ENCODE measurements at regions not wholly inside any gene's neighbourhood (a gene's known extent, or its start where the extent isn't known, plus 50 kb on each side); places are given as distances from the start of the nearest gene placed in this dataset.

DNA sequence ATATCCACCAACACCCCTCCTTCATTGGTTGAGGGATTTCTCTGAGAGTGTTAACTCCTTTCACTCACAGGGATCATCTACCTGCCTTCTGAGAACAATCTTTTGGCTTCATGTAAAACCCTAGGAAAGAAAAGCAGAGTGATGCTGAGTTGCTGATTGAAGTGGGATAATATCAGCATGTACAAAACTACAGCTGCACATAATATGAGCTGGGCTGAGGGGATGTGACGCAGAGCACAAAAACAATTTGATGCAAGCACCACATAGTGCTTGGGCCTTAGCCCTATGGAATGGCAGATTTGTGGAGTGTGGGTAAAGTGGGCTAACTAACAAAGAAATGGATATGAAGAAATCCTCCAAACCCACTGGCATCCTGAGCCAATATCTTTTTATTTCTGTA is 267.6 kb upstream of the KCNH8 start:
- no CpG with 5 or more reads among the region's 1 CpG for WGBS (ENCODE audit: extremely low coverage, insufficient coverage, insufficient read length)
- H3K18ac ChIP-seq (ENCODE audit: low read length), result no peak overlapping the region
- no peak overlapping the region for H4K8ac ChIP-seq (ENCODE audit: low read depth, low read length)
- H3K14ac ChIP-seq (ENCODE audit: low read length), result no peak overlapping the region
- no peak overlapping the region for H3K9ac ChIP-seq (ENCODE audit: low read length)
- no peak overlapping the region for H4K91ac ChIP-seq (ENCODE audit: low read depth, low read length)
- H3K4ac ChIP-seq (ENCODE audit: low read depth, low read length), result no peak overlapping the region
- peaks cover 0 to 2% of the 10 kb centered on the region in 2 experiments for H3K4me1 ChIP-seq (ENCODE audit: control insufficient read depth in 1 of 2, insufficient read depth in 2 of 2, low read length in 2 of 2)
- H3K36me3 ChIP-seq (ENCODE audit: control insufficient read depth in 1 of 2, insufficient read depth in 2 of 2, low read length in 2 of 2), result no peaks in the 10 kb centered on the region
- no peak overlapping the region for H2AFZ ChIP-seq (ENCODE audit: insufficient read depth, low read length, poor library complexity)
- H3K79me2 ChIP-seq (ENCODE audit: control insufficient read depth, insufficient read depth, low read length, poor library complexity), result no peaks in the 10 kb centered on the region
- no peak for DNase-seq
- H2BK5ac ChIP-seq (ENCODE audit: low read depth, low read length, poor library complexity), result no peak overlapping the region
- H3K27me3 ChIP-seq (ENCODE audit: insufficient read depth, low read length), result no peaks in the 10 kb centered on the region
- H2BK12ac ChIP-seq (ENCODE audit: low read length), result no peak overlapping the region
- H3K4me3 ChIP-seq (ENCODE audit: low read depth, low read length), result no peak overlapping the region
- no peak overlapping the region for H3K27ac ChIP-seq (ENCODE audit: low read depth, low read length)
- H4K12ac ChIP-seq (ENCODE audit: low read depth, low read length), result no peak overlapping the region
- H2AK5ac ChIP-seq (ENCODE audit: low read length), result no peak overlapping the region
- no peak overlapping the region for H3K23ac ChIP-seq (ENCODE audit: low read length)
- H3K79me1 ChIP-seq (ENCODE audit: low read length), result no peaks in the 10 kb centered on the region
- no peak overlapping the region for H3K4me2 ChIP-seq (ENCODE audit: low read length)
- no peaks in the 10 kb centered on the region for H3K9me3 ChIP-seq (ENCODE audit: insufficient read depth, low read depth, low read length)
- no peak overlapping the region for H2BK120ac ChIP-seq (ENCODE audit: insufficient read depth, low read length, poor library complexity)

- no peak overlapping the region for H3K14ac ChIP-seq (ENCODE audit: low read length)
- no peak for DNase-seq
- H3K79me1 ChIP-seq (ENCODE audit: low read length), result no peaks in the 10 kb centered on the region
- no peak overlapping the region for H4K8ac ChIP-seq (ENCODE audit: low read depth, low read length)
- H3K27me3 ChIP-seq (ENCODE audit: insufficient read depth, low read length), result no peaks in the 10 kb centered on the region
- H3K79me2 ChIP-seq (ENCODE audit: control insufficient read depth, insufficient read depth, low read length, poor library complexity), result no peaks in the 10 kb centered on the region
- no peak overlapping the region for H2AFZ ChIP-seq (ENCODE audit: insufficient read depth, low read length, poor library complexity)
- H3K9ac ChIP-seq (ENCODE audit: low read length), result no peak overlapping the region
- no peak overlapping the region for H3K4ac ChIP-seq (ENCODE audit: low read depth, low read length)
- no peak overlapping the region for H3K23ac ChIP-seq (ENCODE audit: low read length)
- H2BK120ac ChIP-seq (ENCODE audit: insufficient read depth, low read length, poor library complexity), result no peak overlapping the region
- no peak overlapping the region for H2AK5ac ChIP-seq (ENCODE audit: low read length)
- H3K27ac ChIP-seq (ENCODE audit: low read depth, low read length), result no peak overlapping the region
- no peak overlapping the region for H3K18ac ChIP-seq (ENCODE audit: low read length)
- H3K9me3 ChIP-seq (ENCODE audit: insufficient read depth, low read depth, low read length), result no peaks in the 10 kb centered on the region
- WGBS (ENCODE audit: extremely low coverage, insufficient coverage, insufficient read length), result no CpG with 5 or more reads among the region's 1 CpG
- no peak overlapping the region for H3K4me2 ChIP-seq (ENCODE audit: low read length)
- H2BK12ac ChIP-seq (ENCODE audit: low read length), result no peak overlapping the region
- no peaks in the 10 kb centered on the region for H3K36me3 ChIP-seq (ENCODE audit: control insufficient read depth in 1 of 2, insufficient read depth in 2 of 2, low read length in 2 of 2)
- no peaks in the 10 kb centered on the region for H3K4me1 ChIP-seq (ENCODE audit: control insufficient read depth in 1 of 2, insufficient read depth in 2 of 2, low read length in 2 of 2)
- no peak overlapping the region for H4K12ac ChIP-seq (ENCODE audit: low read depth, low read length)
- H2BK5ac ChIP-seq (ENCODE audit: low read depth, low read length, poor library complexity), result no peak overlapping the region
- no peak overlapping the region for H3K4me3 ChIP-seq (ENCODE audit: low read depth, low read length)
- no peak overlapping the region for H4K91ac ChIP-seq (ENCODE audit: low read depth, low read length)
Measured at GRCh38 chr3:18872466-18872865, 275.8 kb upstream of the KCNH8 start.

DNA sequence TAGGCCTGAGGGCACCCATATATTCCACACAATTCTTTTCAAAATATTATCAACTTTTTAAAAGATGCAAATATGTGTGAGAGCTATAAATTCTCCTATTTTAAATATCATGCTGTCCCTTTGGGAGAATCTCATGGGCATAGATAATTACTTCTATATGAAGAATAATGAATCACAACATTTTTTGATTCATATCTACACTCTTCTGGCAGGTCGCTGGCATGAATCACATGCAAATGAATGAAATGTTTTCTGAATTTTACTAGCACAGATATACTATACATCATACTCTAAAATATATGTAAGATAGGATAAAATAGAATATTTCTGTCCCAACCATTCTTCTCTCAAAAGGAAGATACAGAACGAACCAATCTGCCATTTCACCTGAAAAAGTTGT is 277.7 kb upstream of the KCNH8 start:
- DNase-seq, result no peak
- no peak overlapping the region for H3K23ac ChIP-seq (ENCODE audit: low read length)
- WGBS (ENCODE audit: extremely low coverage, insufficient coverage, insufficient read length), result no CpG with 5 or more reads among the region's 2 CpGs

DNA sequence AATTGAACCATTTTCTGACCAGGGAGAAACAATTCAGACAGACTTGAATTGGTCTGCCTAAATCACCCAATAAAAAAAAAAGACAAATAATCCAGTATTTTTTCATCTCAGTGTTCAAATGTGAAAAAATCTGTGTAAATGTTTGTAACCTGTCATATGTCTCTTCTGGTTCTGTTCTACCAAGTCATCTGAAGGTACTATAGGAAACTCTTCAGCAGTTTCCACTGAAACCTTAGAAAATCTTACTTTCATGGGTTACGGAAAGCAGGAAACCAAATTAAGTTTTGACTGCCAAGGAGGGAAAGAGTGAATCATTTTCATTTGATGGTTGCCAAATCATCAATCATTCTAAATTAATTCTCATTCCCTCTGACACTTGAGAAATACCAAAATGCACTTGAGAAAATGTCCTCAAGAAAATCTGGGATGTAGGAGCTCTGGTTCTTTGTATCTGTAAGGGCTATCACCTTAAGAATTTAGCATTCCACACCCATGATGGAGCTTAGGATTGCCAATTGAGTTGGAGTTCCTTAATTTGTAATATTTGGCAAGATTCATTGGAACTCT is 278.2 kb upstream of the KCNH8 start:
- H3K4ac ChIP-seq (ENCODE audit: low read depth, low read length), result no peak overlapping the region
- no peaks in the 10 kb centered on the region for H3K4me1 ChIP-seq (ENCODE audit: control insufficient read depth in 1 of 2, insufficient read depth in 2 of 2, low read length in 2 of 2)
- no peak for DNase-seq
- H2BK5ac ChIP-seq (ENCODE audit: low read depth, low read length, poor library complexity), result no peak overlapping the region
- no CpG with 5 or more reads among the region's 1 CpG for WGBS (ENCODE audit: extremely low coverage, insufficient coverage, insufficient read length)
- H2BK120ac ChIP-seq (ENCODE audit: insufficient read depth, low read length, poor library complexity), result no peak overlapping the region
- no peak overlapping the region for H3K4me2 ChIP-seq (ENCODE audit: low read length)
- H3K9ac ChIP-seq (ENCODE audit: low read length), result no peak overlapping the region
- H3K4me3 ChIP-seq (ENCODE audit: low read depth, low read length), result no peak overlapping the region
- H3K27me3 ChIP-seq (ENCODE audit: insufficient read depth, low read length), result no peaks in the 10 kb centered on the region
- H2AFZ ChIP-seq (ENCODE audit: insufficient read depth, low read length, poor library complexity), result no peak overlapping the region
- no peak overlapping the region for H2AK5ac ChIP-seq (ENCODE audit: low read length)
- no peak overlapping the region for H3K14ac ChIP-seq (ENCODE audit: low read length)
- no peak overlapping the region for H2BK12ac ChIP-seq (ENCODE audit: low read length)
- no peak overlapping the region for H3K18ac ChIP-seq (ENCODE audit: low read length)
- no peaks in the 10 kb centered on the region for H3K79me1 ChIP-seq (ENCODE audit: low read length)
- no peak overlapping the region for H4K8ac ChIP-seq (ENCODE audit: low read depth, low read length)
- H3K9me3 ChIP-seq (ENCODE audit: insufficient read depth, low read depth, low read length), result no peaks in the 10 kb centered on the region
- H4K12ac ChIP-seq (ENCODE audit: low read depth, low read length), result no peak overlapping the region
- H3K79me2 ChIP-seq (ENCODE audit: control insufficient read depth, insufficient read depth, low read length, poor library complexity), result no peaks in the 10 kb centered on the region
- no peak overlapping the region for H4K91ac ChIP-seq (ENCODE audit: low read depth, low read length)
- H3K23ac ChIP-seq (ENCODE audit: low read length), result no peak overlapping the region
- H3K27ac ChIP-seq (ENCODE audit: low read depth, low read length), result no peak overlapping the region
- no peaks in the 10 kb centered on the region for H3K36me3 ChIP-seq (ENCODE audit: control insufficient read depth in 1 of 2, insufficient read depth in 2 of 2, low read length in 2 of 2)

More for the DNA sequence above, 277.7 kb upstream of the KCNH8 start:
- Histone ChIP-seq H3K9me3 (ENCODE audit: insufficient read depth, low read depth, low read length) (no peaks in the 10 kb centered on the region), H3K4ac (ENCODE audit: low read depth, low read length) (no peak overlapping the region), H3K27me3 (ENCODE audit: insufficient read depth, low read length) (no peaks in the 10 kb centered on the region), H2AK5ac (ENCODE audit: low read length) (no peak overlapping the region), H3K79me1 (ENCODE audit: low read length) (no peaks in the 10 kb centered on the region), H3K18ac (ENCODE audit: low read length) (no peak overlapping the region), H3K27ac (ENCODE audit: low read depth, low read length) (no peak overlapping the region), H4K8ac (ENCODE audit: low read depth, low read length) (no peak overlapping the region), H2BK120ac (ENCODE audit: insufficient read depth, low read length, poor library complexity) (no peak overlapping the region), H3K14ac (ENCODE audit: low read length) (no peak overlapping the region), H4K12ac (ENCODE audit: low read depth, low read length) (no peak overlapping the region), H3K4me1 (ENCODE audit: control insufficient read depth in 1 of 2, insufficient read depth in 2 of 2, low read length in 2 of 2) (no peaks in the 10 kb centered on the region), H3K79me2 (ENCODE audit: control insufficient read depth, insufficient read depth, low read length, poor library complexity) (no peaks in the 10 kb centered on the region), H3K4me3 (ENCODE audit: low read depth, low read length) (no peak overlapping the region), H3K36me3 (ENCODE audit: control insufficient read depth in 1 of 2, insufficient read depth in 2 of 2, low read length in 2 of 2) (no peaks in the 10 kb centered on the region), H3K4me2 (ENCODE audit: low read length) (no peak overlapping the region), H3K9ac (ENCODE audit: low read length) (no peak overlapping the region), H2BK5ac (ENCODE audit: low read depth, low read length, poor library complexity) (no peak overlapping the region), H4K91ac (ENCODE audit: low read depth, low read length) (no peak overlapping the region), H2BK12ac (ENCODE audit: low read length) (no peak overlapping the region), H2AFZ (ENCODE audit: insufficient read depth, low read length, poor library complexity) (no peak overlapping the region)
